Stimulated activated CD8-positive, alpha-beta memory T cell treated with anti-CD3 and anti-CD28 coated beads, Interleukin-7, amount 100 ng/mL, for 4 hours (primary cell): ENCODE measurements at regions not wholly inside any gene's neighbourhood (a gene's known extent, or its start where the extent isn't known, plus 50 kb on each side); places are given as distances from the start of the nearest gene placed in this dataset.

Source experiments
- DNase-seq, 2 donors: peaks; one replicate each; pipeline ENCODE4 v3.0.0-alpha.2; 2020; ENCODE audit warnings: low read depth in 2 of 2

GRCh38 chr15:85976986-85977385 lies 102.7 kb upstream of the AGBL1 start:
- DNase-seq, result no peak

DNA sequence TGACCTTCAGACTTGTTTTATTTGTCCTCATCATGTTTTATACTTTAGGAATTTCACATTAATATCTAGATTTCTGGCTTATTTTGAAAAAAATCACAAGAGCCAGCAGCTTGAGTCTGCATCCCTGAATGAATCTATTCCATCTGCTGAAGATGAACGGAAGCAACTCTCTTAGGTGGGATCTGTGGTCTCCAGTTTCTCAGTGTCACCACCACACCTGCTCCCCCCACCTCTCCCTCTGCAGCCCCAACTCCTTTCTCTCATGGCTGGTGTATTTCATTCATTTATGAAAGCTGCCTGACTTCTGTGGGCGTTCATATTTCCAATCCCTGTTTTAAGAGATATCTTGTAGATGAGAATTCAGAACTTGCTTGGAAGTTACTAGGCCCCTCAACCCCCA lies 102.1 kb upstream of the AGBL1 start:
- no peak for DNase-seq

GRCh38 chr15:85979929-85980328 lies 99.7 kb upstream of the AGBL1 start:
- DNase-seq, result no peak

DNA sequence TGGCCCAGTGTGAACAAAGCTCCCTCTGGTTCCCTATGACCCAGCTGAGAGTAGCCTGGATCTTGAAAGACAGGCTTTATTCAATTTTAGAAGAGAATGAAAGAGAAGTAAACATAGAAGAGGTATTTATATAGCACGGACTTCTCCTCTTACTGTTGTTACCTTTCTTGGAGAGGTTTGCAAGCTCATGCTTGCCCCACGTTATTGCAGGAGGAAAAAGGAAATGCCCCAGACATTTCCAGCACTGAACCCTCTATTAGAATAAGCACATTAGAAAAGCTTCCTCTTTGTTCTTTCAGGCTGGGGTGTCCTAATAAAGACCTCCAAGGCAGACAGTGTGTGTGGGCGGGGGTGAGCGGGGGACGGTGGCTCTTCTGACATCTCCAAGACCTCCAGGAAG lies 98.7 kb upstream of the AGBL1 start:
- no peak for DNase-seq

- DNase-seq, result no peak
Observed at GRCh38 chr15:85984241-85984640, 95.4 kb upstream of the AGBL1 start.

GRCh38 chr15:85986116-85986515 lies 93.6 kb upstream of the AGBL1 start:
- no peak for DNase-seq

- no peak for DNase-seq
Observed at GRCh38 chr15:85986741-85987140, 92.9 kb upstream of the AGBL1 start.

DNA sequence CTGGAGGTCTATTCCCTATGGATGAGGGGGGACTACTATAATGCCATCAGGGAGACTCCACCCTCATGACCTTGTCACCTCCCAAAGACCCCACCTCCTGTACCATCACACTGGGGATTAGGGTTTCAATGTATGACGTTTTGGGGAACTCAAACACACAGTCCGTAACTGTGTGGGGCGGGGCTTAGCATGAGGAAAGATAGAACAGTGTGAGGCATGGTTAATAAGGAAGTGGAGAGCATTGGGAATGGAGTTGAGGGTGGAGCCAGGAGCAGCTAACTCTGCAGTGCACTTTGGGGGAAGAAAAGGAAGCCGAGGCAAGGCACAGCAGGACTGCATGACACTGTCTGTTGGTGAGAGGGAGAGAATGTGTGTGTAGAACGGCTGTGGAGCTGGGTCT lies 90.9 kb upstream of the AGBL1 start:
- DNase-seq, result no peak

DNA sequence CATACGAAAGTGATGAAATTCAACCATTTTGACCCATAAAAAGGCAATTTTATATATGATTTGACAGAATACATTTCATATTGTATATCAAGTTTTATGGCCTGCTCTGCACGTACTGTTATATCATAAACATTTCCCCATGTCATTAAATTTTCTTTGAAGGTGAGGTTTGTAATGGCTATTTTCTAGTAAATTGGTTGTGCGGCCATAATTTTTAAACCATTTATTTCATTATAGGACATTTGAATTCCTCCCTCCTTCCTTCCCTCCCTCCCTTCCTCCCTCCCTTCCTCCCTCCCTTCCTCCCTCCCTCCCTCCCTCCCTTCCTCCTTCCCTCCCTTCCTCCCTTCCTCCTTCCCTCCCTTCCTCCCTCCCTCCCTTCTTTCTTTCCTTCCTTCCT lies 87.4 kb upstream of the AGBL1 start:
- no peak for DNase-seq

DNA sequence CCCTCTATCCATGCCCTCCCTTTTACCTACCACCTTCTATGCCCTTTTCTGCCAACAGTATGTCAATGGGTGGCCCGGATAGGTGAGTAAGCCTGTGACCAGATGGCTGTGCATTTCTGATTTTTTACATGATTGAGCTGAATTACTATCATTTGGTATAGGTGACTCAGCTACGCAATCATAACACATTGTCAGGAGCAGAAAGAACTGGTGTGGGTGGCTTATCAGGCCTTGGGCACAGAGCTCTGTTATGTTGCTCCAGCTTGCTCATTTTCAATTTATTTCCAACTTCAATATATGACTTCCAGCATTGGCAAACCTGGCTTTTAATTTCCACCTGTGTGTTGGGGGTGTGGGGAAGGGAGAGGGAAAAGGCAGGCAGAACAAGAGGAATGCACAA lies 86.6 kb upstream of the AGBL1 start:
- no peak for DNase-seq

DNA sequence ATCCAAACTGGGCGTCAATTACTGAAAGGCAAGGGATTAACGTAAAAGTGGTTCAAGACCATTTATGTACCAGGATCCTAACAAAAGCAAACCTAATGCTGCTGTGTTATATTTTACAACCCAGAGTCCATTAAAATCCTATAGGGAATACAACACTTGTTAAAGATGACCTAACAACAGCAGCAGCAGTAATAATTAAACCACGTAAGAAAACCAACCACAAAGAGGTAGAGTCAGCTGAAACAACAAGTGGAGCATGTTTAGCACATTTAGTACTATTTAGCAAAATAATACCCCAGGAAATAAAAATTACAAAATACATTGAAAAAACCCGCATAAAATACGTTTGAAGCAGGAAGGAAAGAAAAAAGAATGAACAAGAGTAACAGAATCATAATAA lies 82.1 kb upstream of the AGBL1 start:
- no peak for DNase-seq

DNA sequence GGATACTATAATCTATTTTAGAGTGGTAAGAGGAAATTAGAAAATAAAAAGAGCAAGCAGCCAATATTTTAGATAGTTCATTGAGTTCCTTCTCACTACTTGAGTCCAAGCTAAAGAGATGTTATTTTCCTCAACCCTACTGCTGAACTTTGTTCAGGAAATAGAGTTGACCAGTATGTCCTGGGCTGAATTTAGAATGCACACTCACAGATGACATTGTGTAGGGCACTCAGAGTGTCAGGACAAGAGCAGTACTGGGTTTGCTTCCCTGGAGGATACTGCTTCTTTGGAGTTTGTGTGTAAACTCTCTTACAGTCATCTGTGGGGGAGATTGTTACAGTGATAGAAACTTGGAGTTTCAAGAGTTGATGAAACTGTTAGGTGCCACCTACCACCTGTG lies 80.0 kb upstream of the AGBL1 start:
- no peak for DNase-seq

DNA sequence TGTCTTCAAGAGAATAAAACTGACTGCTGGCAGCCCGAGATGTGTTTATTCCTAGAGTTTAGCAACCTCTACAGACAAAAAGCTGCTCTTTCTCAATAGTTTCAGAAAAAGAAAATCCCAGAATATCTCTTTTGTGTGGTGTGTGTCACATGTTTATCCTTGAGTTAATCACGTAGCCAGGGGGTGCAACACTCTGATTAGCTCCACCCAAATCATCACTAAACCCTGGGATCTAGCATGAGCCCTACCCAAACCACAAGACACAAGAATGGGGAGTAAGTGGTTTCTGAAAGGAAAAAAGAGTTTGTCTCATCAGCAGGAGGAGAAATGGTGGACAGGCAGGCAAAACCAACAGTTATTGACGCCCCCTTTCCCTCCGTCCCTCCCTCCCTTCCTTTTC lies 78.5 kb upstream of the AGBL1 start:
- no peak for DNase-seq

DNA sequence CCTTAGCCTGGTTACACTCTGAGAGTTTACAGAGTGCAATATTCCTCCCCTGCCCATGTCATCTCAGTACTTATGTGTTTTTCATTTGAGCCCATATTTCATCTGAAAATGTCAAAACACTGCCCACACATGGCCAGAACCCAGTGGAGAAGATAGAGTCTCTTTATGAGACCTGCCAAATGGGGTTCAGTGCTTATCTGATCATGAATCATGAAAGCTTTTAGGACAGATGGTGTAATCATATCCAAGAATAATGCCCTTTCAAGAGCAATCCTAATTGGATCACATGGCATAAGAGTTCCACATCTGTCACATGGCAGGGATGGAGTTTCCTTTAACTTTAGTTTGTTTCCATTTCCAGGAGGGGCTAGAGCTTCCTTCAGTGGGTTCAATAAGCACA lies 77.2 kb upstream of the AGBL1 start:
- DNase-seq, result no peak

DNA sequence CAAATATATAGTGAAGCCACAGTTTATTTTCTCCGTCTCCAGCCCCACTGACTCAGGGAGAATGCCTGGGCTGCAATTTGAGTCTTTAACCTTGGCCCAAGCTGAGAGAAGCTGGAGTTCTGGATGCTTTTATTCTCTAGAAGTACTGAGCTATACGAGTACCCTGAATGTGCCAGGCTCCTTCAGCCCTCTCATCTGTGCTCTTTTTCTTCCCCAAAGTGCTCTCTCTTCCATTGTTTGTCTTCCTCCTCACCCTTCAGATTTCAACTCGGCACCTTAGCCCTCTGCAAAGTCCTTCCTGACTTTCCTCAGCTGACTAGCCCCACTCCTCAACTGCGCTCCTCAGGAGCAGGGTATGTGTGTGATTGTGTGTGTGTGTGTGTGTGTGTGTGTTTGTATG lies 75.6 kb upstream of the AGBL1 start:
- no peak for DNase-seq

GRCh38 chr15:86006546-86006945 lies 73.1 kb upstream of the AGBL1 start:
- DNase-seq, result no peak

DNA sequence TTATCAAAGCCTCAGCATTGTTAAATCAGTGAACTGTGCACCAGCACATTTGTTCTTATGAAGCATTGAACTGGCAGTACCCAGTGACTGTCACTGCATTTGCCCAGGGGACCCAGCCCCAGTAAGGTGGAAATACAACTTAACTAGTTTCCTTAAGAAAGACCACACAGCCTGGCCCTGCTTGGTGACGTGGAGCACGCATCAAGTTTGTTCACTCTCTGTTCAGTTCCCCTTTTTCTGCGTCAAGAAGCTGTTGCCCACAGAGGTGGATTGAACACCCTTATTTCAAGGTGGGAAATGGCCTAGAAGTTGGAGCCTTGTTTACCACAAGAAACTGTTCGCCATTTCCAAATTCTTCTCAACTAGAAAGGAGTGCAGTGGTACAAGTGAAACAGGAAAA lies 69.9 kb upstream of the AGBL1 start:
- no peak for DNase-seq

DNA sequence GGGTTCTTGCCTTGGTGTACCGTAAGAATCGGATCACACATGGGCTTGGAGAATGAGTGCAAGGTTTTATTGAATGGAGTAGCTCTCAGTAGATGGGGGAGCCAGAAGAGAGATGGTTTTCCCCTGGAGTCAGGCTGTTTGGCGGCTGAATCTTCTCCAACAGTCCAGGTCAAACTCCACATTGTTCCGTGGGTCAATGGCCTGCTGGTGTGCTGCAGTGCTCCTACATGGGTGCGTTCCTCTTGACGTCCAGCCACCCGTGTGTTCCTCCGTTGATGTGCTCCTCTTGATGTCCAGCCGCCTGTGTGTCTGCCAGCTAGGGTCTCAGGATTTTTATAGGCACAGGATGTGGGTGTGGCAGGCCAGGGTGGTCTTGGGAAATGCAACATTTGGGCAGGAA lies 69.3 kb upstream of the AGBL1 start:
- DNase-seq, result no peak

DNA sequence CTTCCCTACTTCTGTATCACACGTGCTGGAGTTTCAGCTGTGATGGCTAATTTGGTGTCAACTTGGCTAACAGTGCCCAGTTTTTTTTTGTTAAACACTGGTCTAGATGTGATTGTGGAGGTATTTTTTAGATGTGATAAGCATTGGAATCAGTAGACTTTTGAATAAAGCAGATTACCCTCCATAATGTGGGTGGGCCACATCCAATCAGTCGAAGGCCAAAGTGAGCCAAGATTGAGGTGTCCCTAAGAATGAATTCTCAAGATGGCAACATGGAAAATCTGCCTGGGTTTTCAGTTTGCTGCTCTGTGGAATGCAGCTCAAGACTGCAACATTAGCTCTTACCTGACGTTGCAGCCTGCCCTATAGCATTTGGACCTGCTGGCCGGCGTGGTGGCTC lies 68.8 kb upstream of the AGBL1 start:
- no peak for DNase-seq

- DNase-seq, result no peak
Observed at GRCh38 chr15:86014016-86014415, 65.7 kb upstream of the AGBL1 start.

DNA sequence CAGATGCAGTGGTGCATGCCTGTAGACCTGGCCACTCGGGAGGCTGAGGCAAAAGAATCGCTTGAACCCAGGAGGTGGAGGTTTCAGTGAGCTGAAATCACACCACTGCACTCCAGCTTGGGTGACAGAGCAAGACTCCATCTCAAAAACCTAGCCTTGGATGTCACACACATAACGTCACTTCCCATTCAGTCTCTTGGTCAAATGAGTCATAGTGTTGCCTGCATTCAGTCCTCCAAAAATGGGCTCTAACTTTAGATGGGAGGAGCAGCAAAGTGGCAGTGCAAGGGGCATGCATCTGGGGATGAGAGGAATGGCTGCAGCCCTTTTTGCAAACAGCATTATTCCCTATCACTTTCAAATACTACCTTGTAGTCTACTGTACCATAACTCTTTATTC lies 62.9 kb upstream of the AGBL1 start:
- no peak for DNase-seq

DNA sequence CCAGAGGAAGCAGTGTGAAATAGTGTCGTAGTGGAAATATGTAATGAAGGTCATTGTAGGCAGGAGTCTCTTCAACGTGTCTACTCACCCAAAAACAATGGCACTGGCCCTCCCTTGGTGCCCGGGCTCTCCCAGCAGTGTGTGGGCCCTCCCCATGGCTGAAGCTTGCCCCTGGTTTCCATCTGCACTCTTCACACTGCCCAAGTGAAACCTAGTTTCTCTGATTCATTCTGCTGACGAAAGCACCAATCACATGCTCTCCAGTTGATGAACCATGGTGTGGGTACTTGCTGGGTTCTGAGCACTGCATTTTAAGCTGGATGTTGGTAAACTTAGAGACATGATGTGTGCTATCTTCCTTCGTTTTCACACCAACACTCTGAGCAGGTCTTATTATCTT lies 61.0 kb upstream of the AGBL1 start:
- DNase-seq, result no peak

- DNase-seq, result no peak
Observed at GRCh38 chr15:86021281-86022264, 58.1 kb upstream of the AGBL1 start.

- no peak for DNase-seq
Observed at GRCh38 chr15:86028961-86029360, 50.7 kb upstream of the AGBL1 start.
